ENCODE measurements at regions not wholly inside any gene's neighbourhood (a gene's known extent, or its start where the extent isn't known, plus 50 kb on each side); places are given as distances from the start of the nearest gene placed in this dataset.
"Not testable (repeated sequence)": the region's sequence is repeated elsewhere in the genome, so short reads cannot be mapped to it uniquely, and the experiment has no call there.

GRCh38 chr4:11954093-11954492, 525.4 kb upstream of the HS3ST1 start:
- no peaks in the 10 kb centered on the region for H3K27me3 ChIP-seq (ENCODE audit: control insufficient read depth, extremely low read depth, insufficient read depth, low read length)
- FAIRE-seq (no peak), DNase-seq (ENCODE audit: low read depth, low spot score) (no peak)
- H3K79me2 ChIP-seq (ENCODE audit: control insufficient read depth, insufficient read depth, low read length) = no peaks in the 10 kb centered on the region
- no peak overlapping the region for H3K9ac ChIP-seq (ENCODE audit: control insufficient read depth, extremely low read depth, insufficient read depth, low read length)
- no peaks in the 10 kb centered on the region for H4K20me1 ChIP-seq (ENCODE audit: control insufficient read depth, extremely low read depth, insufficient read depth, low read length)
- H3K27ac ChIP-seq (ENCODE audit: control insufficient read depth, insufficient read depth, low read length) = no peak overlapping the region
- H3K9me1 ChIP-seq (ENCODE audit: control insufficient read depth, extremely low read depth, insufficient read depth, low read length) = no peaks in the 10 kb centered on the region
- no peaks in the 10 kb centered on the region for H3K4me1 ChIP-seq (ENCODE audit: control insufficient read depth, extremely low read depth, insufficient read depth, low read length)
- dilution Hi-C loops (cut with MboI; ENCODE audit: extremely low pct_ligation_motif_present, low sequenced_read_pairs) = no loop called here
- H3K36me3 ChIP-seq (ENCODE audit: control insufficient read depth in 2 of 2, extremely low read depth in 1 of 2, insufficient read depth in 2 of 2, low read length in 2 of 2) = no peaks in the 10 kb centered on the region
- TF ChIP-seq EZH2 (IDR thresholded peaks at IDR 0.05; ENCODE audit: low read length) (no peak), CTCF (optimal IDR thresholded peaks at IDR 0.05 in 1 of 3, IDR thresholded peaks at IDR 0.05 in 1 of 3, conservative IDR thresholded peaks at IDR 0.05 in 1 of 3; ENCODE audit: extremely low read depth in 1 of 3, insufficient read depth in 2 of 3, low read length in 3 of 3) (peak in 2 of 3 experiments; percentile 28 to 38)
- no peak overlapping the region for H2AFZ ChIP-seq (ENCODE audit: control insufficient read depth, low read length)
- H3K9me3 ChIP-seq (ENCODE audit: control insufficient read depth, low read depth, low read length) = no peaks in the 10 kb centered on the region
- H3K4me3 ChIP-seq (ENCODE audit: control insufficient read depth in 2 of 3, extremely low read depth in 1 of 3, insufficient read depth in 2 of 3, low read depth in 1 of 3, low read length in 3 of 3) = no peak overlapping the region
- no peak overlapping the region for H3K4me2 ChIP-seq (ENCODE audit: control insufficient read depth, extremely low read depth, insufficient read depth, low read depth, low read length)

GRCh38 chr4:11949355-11949754, 520.7 kb upstream of the HS3ST1 start:
- H3K4me3 ChIP-seq (ENCODE audit: control insufficient read depth in 2 of 3, extremely low read depth in 1 of 3, insufficient read depth in 2 of 3, low read depth in 1 of 3, low read length in 3 of 3) = no peak overlapping the region
- H3K9ac ChIP-seq (ENCODE audit: control insufficient read depth, extremely low read depth, insufficient read depth, low read length) = no peak overlapping the region
- H3K79me2 ChIP-seq (ENCODE audit: control insufficient read depth, insufficient read depth, low read length) = no peaks in the 10 kb centered on the region
- H3K27ac ChIP-seq (ENCODE audit: control insufficient read depth, insufficient read depth, low read length) = no peak overlapping the region
- dilution Hi-C loops (cut with MboI; ENCODE audit: extremely low pct_ligation_motif_present, low sequenced_read_pairs) = no loop called here
- no peaks in the 10 kb centered on the region for H3K9me1 ChIP-seq (ENCODE audit: control insufficient read depth, extremely low read depth, insufficient read depth, low read length)
- no peaks in the 10 kb centered on the region for H3K4me1 ChIP-seq (ENCODE audit: control insufficient read depth, extremely low read depth, insufficient read depth, low read length)
- TF ChIP-seq CTCF (optimal IDR thresholded peaks at IDR 0.05 in 1 of 3, IDR thresholded peaks at IDR 0.05 in 1 of 3, conservative IDR thresholded peaks at IDR 0.05 in 1 of 3; ENCODE audit: extremely low read depth in 1 of 3, insufficient read depth in 2 of 3, low read length in 3 of 3) (no peak), EZH2 (IDR thresholded peaks at IDR 0.05; ENCODE audit: low read length) (no peak)
- no peaks in the 10 kb centered on the region for H3K9me3 ChIP-seq (ENCODE audit: control insufficient read depth, low read depth, low read length)
- no peaks in the 10 kb centered on the region for H3K27me3 ChIP-seq (ENCODE audit: control insufficient read depth, extremely low read depth, insufficient read depth, low read length)
- H3K36me3 ChIP-seq (ENCODE audit: control insufficient read depth in 2 of 2, extremely low read depth in 1 of 2, insufficient read depth in 2 of 2, low read length in 2 of 2) = no peaks in the 10 kb centered on the region
- no peak overlapping the region for H3K4me2 ChIP-seq (ENCODE audit: control insufficient read depth, extremely low read depth, insufficient read depth, low read depth, low read length)
- no peaks in the 10 kb centered on the region for H4K20me1 ChIP-seq (ENCODE audit: control insufficient read depth, extremely low read depth, insufficient read depth, low read length)
- FAIRE-seq (no peak), DNase-seq (ENCODE audit: low read depth, low spot score) (no peak)
- H2AFZ ChIP-seq (ENCODE audit: control insufficient read depth, low read length) = no peak overlapping the region

GRCh38 chr4:11947629-11948028, 518.9 kb upstream of the HS3ST1 start:
- H3K4me1 ChIP-seq (ENCODE audit: control insufficient read depth, extremely low read depth, insufficient read depth, low read length); FAIRE-seq; H3K9me1 ChIP-seq (ENCODE audit: control insufficient read depth, extremely low read depth, insufficient read depth, low read length); H3K9me3 ChIP-seq (ENCODE audit: control insufficient read depth, low read depth, low read length); H3K36me3 ChIP-seq (ENCODE audit: control insufficient read depth in 2 of 2, extremely low read depth in 1 of 2, insufficient read depth in 2 of 2, low read length in 2 of 2); DNase-seq (ENCODE audit: low read depth, low spot score); H4K20me1 ChIP-seq (ENCODE audit: control insufficient read depth, extremely low read depth, insufficient read depth, low read length); H3K9ac ChIP-seq (ENCODE audit: control insufficient read depth, extremely low read depth, insufficient read depth, low read length); H3K27ac ChIP-seq (ENCODE audit: control insufficient read depth, insufficient read depth, low read length); H2AFZ ChIP-seq (ENCODE audit: control insufficient read depth, low read length); H3K79me2 ChIP-seq (ENCODE audit: control insufficient read depth, insufficient read depth, low read length); H3K4me3 ChIP-seq (ENCODE audit: control insufficient read depth in 2 of 3, extremely low read depth in 1 of 3, insufficient read depth in 2 of 3, low read depth in 1 of 3, low read length in 3 of 3); H3K4me2 ChIP-seq (ENCODE audit: control insufficient read depth, extremely low read depth, insufficient read depth, low read depth, low read length); dilution Hi-C loops (cut with MboI; ENCODE audit: extremely low pct_ligation_motif_present, low sequenced_read_pairs); H3K27me3 ChIP-seq (ENCODE audit: control insufficient read depth, extremely low read depth, insufficient read depth, low read length): not testable (repeated sequence)

Data from keratinocyte (primary cell).